ENCODE measurements at regions not wholly inside any gene's neighbourhood (a gene's known extent, or its start where the extent isn't known, plus 50 kb on each side); places are given as distances from the start of the nearest gene placed in this dataset.

GRCh38 chr11:134915212-134915611 is 503.2 kb upstream of the B3GAT1 start:
- intact Hi-C loops (cut with micrococcal nuclease), result no loop called here

GRCh38 chr11:134913999-134914590 is 502.1 kb upstream of the B3GAT1 start:
- intact Hi-C loops (cut with micrococcal nuclease), result no loop called here

- intact Hi-C loops (cut with micrococcal nuclease), result no loop called here
Measured at GRCh38 chr11:134913391-134913790, 501.3 kb upstream of the B3GAT1 start.

GRCh38 chr11:134911514-134912180 is 499.6 kb upstream of the B3GAT1 start:
- intact Hi-C loops (cut with micrococcal nuclease), result no loop called here

- intact Hi-C loops (cut with micrococcal nuclease), result no loop called here
Measured at GRCh38 chr11:134908583-134908982, 496.5 kb upstream of the B3GAT1 start.

- intact Hi-C loops (cut with micrococcal nuclease), result no loop called here
Measured at GRCh38 chr11:134907636-134908035, 495.6 kb upstream of the B3GAT1 start.

GRCh38 chr11:134906356-134906955 is 494.4 kb upstream of the B3GAT1 start:
- intact Hi-C loops (cut with micrococcal nuclease), result no loop called here

- intact Hi-C loops (cut with micrococcal nuclease), result no loop called here
Measured at GRCh38 chr11:134905928-134906327, 493.9 kb upstream of the B3GAT1 start.

- intact Hi-C loops (cut with micrococcal nuclease), result no loop called here
Measured at GRCh38 chr11:134905517-134905916, 493.5 kb upstream of the B3GAT1 start.

- intact Hi-C loops (cut with micrococcal nuclease), result no loop called here
Measured at GRCh38 chr11:134904103-134904790, 492.2 kb upstream of the B3GAT1 start.

- intact Hi-C loops (cut with micrococcal nuclease), result no loop called here
Measured at GRCh38 chr11:134901955-134902918, 490.2 kb upstream of the B3GAT1 start.

- intact Hi-C loops (cut with micrococcal nuclease), result no loop called here
Measured at GRCh38 chr11:134901542-134901941, 489.5 kb upstream of the B3GAT1 start.

- intact Hi-C loops (cut with micrococcal nuclease), result no loop called here
Measured at GRCh38 chr11:134893810-134894685, 482.0 kb upstream of the B3GAT1 start.

- intact Hi-C loops (cut with micrococcal nuclease), result no loop called here
Measured at GRCh38 chr11:134890446-134890845, 478.4 kb upstream of the B3GAT1 start.

- intact Hi-C loops (cut with micrococcal nuclease), result no loop called here
Measured at GRCh38 chr11:134889832-134890231, 477.8 kb upstream of the B3GAT1 start.

GRCh38 chr11:134888821-134889220 is 476.8 kb upstream of the B3GAT1 start:
- intact Hi-C loops (cut with micrococcal nuclease), result no loop called here

GRCh38 chr11:134887896-134888295 is 475.9 kb upstream of the B3GAT1 start:
- intact Hi-C loops (cut with micrococcal nuclease), result no loop called here

GRCh38 chr11:134883484-134883883 is 471.4 kb upstream of the B3GAT1 start:
- intact Hi-C loops (cut with micrococcal nuclease), result no loop called here

GRCh38 chr11:134882671-134883297 is 470.7 kb upstream of the B3GAT1 start:
- intact Hi-C loops (cut with micrococcal nuclease), result no loop called here

GRCh38 chr11:134882141-134882540 is 470.1 kb upstream of the B3GAT1 start:
- intact Hi-C loops (cut with micrococcal nuclease), result no loop called here
